ENCODE measurements at regions not wholly inside any gene's neighbourhood (a gene's known extent, or its start where the extent isn't known, plus 50 kb on each side); places are given as distances from the start of the nearest gene placed in this dataset.

- no peak overlapping the region for H3K9ac ChIP-seq (ENCODE audit: low read length)
- H4K20me1 ChIP-seq (ENCODE audit: insufficient read depth): no peaks in the 10 kb centered on the region
- H3K27me3 ChIP-seq (ENCODE audit: insufficient read depth, low read depth, low read length): no peaks in the 10 kb centered on the region
- H3F3A ChIP-seq (ENCODE audit: insufficient read depth, low read length, poor library complexity, severe bottlenecking): no peaks in the 10 kb centered on the region
- H3K36me3 ChIP-seq (ENCODE audit: insufficient read depth, low read length): no peaks in the 10 kb centered on the region
- no peak overlapping the region for H2AFZ ChIP-seq (ENCODE audit: low read depth, low read length)
- no peak overlapping the region for H3K4me3 ChIP-seq (ENCODE audit: low read length)
- H3K4me2 ChIP-seq (ENCODE audit: low read length): no peak overlapping the region
- H3K27ac ChIP-seq (ENCODE audit: low read length): no peak overlapping the region
- no peaks in the 10 kb centered on the region for H3K9me3 ChIP-seq (ENCODE audit: low read length)
- no peak for TF ChIP-seq MXI1 (conservative IDR thresholded peaks at IDR 0.05; ENCODE audit: poor library complexity, severe bottlenecking)
- no peak for TF ChIP-seq REST (IDR thresholded peaks at IDR 0.05; ENCODE audit: borderline replicate concordance)
- TF ChIP-seq RAD21 (conservative IDR thresholded peaks at IDR 0.05): no peak
- TF ChIP-seq EZH2 (IDR thresholded peaks at IDR 0.05; ENCODE audit: borderline replicate concordance, insufficient read depth, low read length, poor library complexity, severe bottlenecking): no peak
- TF ChIP-seq EP300 (conservative IDR thresholded peaks at IDR 0.05; ENCODE audit: poor library complexity, severe bottlenecking): no peak
- no peak for TF ChIP-seq TAF1 (IDR thresholded peaks at IDR 0.05; ENCODE audit: low read depth)
- no peak for TF ChIP-seq POLR2AphosphoS5 (IDR thresholded peaks at IDR 0.05)
- TF ChIP-seq SMC3 (conservative IDR thresholded peaks at IDR 0.05; ENCODE audit: poor library complexity): no peak
- TF ChIP-seq CTCF (IDR thresholded peaks at IDR 0.05; ENCODE audit: poor library complexity, severe bottlenecking): no peak
- H3K79me2 ChIP-seq (replicated peaks; ENCODE audit: insufficient read depth, low read length): no peaks in the 10 kb centered on the region
- H3K9me2 ChIP-seq (ENCODE audit: insufficient read depth, low read length): no peaks in the 10 kb centered on the region
Measured at GRCh38 chr20:11364736-11365135, 553.0 kb upstream of the BTBD3 start.

- Histone ChIP-seq H3K27ac (ENCODE audit: low read length) (no peak overlapping the region), H3K27me3 (ENCODE audit: insufficient read depth, low read depth, low read length) (no peaks in the 10 kb centered on the region), H4K20me1 (ENCODE audit: insufficient read depth) (no peaks in the 10 kb centered on the region), H3K9me2 (ENCODE audit: insufficient read depth, low read length) (no peaks in the 10 kb centered on the region), H3K4me3 (ENCODE audit: low read length) (no peak overlapping the region), H3F3A (ENCODE audit: insufficient read depth, low read length, poor library complexity, severe bottlenecking) (no peaks in the 10 kb centered on the region), H3K4me2 (ENCODE audit: low read length) (no peak overlapping the region), H3K9me3 (ENCODE audit: low read length) (no peaks in the 10 kb centered on the region), H3K79me2 (replicated peaks; ENCODE audit: insufficient read depth, low read length) (no peaks in the 10 kb centered on the region), H3K36me3 (ENCODE audit: insufficient read depth, low read length) (no peaks in the 10 kb centered on the region), H3K9ac (ENCODE audit: low read length) (no peak overlapping the region), H2AFZ (ENCODE audit: low read depth, low read length) (no peak overlapping the region)
- no peak for TF ChIP-seq RAD21 (conservative IDR thresholded peaks at IDR 0.05)
- TF ChIP-seq POLR2AphosphoS5 (IDR thresholded peaks at IDR 0.05): no peak
- no peak for TF ChIP-seq TAF1 (IDR thresholded peaks at IDR 0.05; ENCODE audit: low read depth)
- TF ChIP-seq MXI1 (conservative IDR thresholded peaks at IDR 0.05; ENCODE audit: poor library complexity, severe bottlenecking): no peak
- TF ChIP-seq REST (IDR thresholded peaks at IDR 0.05; ENCODE audit: borderline replicate concordance): no peak
- no peak for TF ChIP-seq SMC3 (conservative IDR thresholded peaks at IDR 0.05; ENCODE audit: poor library complexity)
- no peak for TF ChIP-seq CTCF (IDR thresholded peaks at IDR 0.05; ENCODE audit: poor library complexity, severe bottlenecking)
- TF ChIP-seq EZH2 (IDR thresholded peaks at IDR 0.05; ENCODE audit: borderline replicate concordance, insufficient read depth, low read length, poor library complexity, severe bottlenecking): no peak
- TF ChIP-seq EP300 (conservative IDR thresholded peaks at IDR 0.05; ENCODE audit: poor library complexity, severe bottlenecking): no peak
Measured at GRCh38 chr20:11366660-11367059, 551.0 kb upstream of the BTBD3 start.

All from neural cell (in vitro differentiated cells).